ENCODE measurements at regions not wholly inside any gene's neighbourhood (a gene's known extent, or its start where the extent isn't known, plus 50 kb on each side); places are given as distances from the start of the nearest gene placed in this dataset.

DNA sequence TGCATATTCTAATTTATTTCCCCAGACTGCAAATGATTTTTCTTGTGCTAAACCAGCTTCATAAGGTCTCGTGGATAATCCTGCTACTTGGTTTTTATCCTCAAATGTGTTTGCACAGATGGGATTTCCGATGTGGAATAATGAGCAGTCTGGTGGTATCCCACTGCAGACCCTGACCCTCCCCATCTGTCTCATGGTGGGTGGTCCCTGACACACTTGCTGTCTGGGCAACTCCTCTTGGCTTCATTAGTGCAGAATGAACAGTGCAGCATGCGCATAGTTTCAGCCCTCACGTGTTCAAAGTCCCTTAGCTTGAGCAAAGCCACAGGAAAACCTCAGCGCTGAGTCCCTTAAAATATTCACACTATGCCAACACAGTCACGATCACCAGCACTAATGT, 996.5 kb downstream of the AACS start:
- H3K4me3 ChIP-seq (ENCODE audit: low read depth, low read length) = no peak overlapping the region
- H3K27me3 ChIP-seq (ENCODE audit: control insufficient read depth, insufficient read depth, low read length) = no peaks in the 10 kb centered on the region
- ChIA-PET CTCF (interaction anchor here (2.0 kb wide), 1 partner anchor 17 kb away, joined by 5 read pairs; no protein-coding TSS in a partner anchor), POLR2A (no interaction called here)
- TF ChIP-seq, protein P1, sequence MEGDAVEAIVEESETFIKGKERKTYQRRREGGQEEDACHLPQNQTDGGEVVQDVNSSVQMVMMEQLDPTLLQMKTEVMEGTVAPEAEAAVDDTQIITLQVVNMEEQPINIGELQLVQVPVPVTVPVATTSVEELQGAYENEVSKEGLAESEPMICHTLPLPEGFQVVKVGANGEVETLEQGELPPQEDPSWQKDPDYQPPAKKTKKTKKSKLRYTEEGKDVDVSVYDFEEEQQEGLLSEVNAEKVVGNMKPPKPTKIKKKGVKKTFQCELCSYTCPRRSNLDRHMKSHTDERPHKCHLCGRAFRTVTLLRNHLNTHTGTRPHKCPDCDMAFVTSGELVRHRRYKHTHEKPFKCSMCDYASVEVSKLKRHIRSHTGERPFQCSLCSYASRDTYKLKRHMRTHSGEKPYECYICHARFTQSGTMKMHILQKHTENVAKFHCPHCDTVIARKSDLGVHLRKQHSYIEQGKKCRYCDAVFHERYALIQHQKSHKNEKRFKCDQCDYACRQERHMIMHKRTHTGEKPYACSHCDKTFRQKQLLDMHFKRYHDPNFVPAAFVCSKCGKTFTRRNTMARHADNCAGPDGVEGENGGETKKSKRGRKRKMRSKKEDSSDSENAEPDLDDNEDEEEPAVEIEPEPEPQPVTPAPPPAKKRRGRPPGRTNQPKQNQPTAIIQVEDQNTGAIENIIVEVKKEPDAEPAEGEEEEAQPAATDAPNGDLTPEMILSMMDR (IDR thresholded peaks at IDR 0.05; ENCODE audit: insufficient read depth, low read depth, low read length) = no peak
- no peak for DNase-seq (ENCODE audit: low read depth)
- H3K36me3 ChIP-seq (ENCODE audit: control insufficient read depth, insufficient read depth, low read length) = no peaks in the 10 kb centered on the region

DNA sequence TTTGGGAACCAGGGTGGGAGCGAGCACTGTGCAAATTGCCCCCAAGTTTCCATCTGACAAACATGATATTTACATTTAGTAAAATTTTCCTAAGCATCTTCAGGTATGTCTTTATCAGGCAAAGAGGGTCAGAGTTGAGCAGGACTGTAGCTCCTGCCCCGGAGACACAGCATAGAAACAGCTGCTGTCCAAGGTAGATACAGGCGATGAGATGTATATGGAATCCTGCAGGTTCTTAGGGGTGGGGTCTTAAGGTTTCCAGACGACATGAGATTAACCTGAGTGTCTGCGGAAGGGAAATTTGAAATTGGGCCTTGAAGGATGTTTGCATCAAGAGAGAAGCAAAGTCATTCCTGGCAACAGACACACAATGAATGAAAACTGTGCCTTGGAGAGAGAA, 998.8 kb downstream of the AACS start:
- TF ChIP-seq, protein P1 (IDR thresholded peaks at IDR 0.05; ENCODE audit: insufficient read depth, low read depth, low read length) = no peak
- Histone ChIP-seq H3K27me3 (ENCODE audit: control insufficient read depth, insufficient read depth, low read length) (no peaks in the 10 kb centered on the region), H3K36me3 (ENCODE audit: control insufficient read depth, insufficient read depth, low read length) (no peaks in the 10 kb centered on the region), H3K4me3 (ENCODE audit: low read depth, low read length) (no peak overlapping the region)
- CTCF ChIA-PET = no interaction called here
- POLR2A ChIA-PET = no interaction called here
- DNase-seq (ENCODE audit: low read depth) = no peak

DNA sequence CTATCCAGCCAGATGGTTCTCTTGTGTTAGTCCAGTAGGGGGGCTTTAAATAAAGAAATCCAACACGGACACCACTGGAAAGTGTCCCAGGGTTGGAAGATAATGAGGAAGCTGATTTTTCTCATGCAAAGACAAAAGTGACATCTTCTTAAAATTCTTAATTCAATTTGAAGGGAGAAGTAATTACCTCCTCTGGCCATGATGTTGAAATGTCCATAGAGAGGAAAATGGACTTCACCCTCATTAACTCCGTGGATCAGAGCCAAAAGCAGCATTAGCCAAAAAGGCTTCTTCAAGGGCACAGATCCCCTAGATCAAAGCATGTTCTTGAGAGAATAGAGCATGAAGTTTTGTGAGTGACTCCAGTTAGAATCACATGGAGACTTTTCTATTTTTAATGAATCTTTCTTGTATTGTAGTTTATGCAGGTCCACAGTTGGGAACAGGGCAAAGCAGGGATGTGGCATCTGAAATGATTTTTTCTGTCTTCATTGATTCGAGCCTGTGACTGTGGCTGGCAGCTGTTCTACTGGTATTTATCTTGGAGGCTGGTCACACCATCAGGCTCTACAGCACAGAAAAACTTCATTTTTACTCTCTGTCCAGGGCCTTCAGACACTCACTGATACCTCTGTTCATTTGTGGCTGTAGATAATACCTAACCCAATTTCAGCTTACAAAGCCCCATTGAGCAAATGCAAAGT, 1002.5 kb downstream of the AACS start:
- H3K36me3 ChIP-seq (ENCODE audit: control insufficient read depth, insufficient read depth, low read length) = no peaks in the 10 kb centered on the region
- ChIA-PET POLR2A (no interaction called here), CTCF (interaction anchor here (1.3 kb wide), 1 partner anchor 303 kb away, joined by 4 read pairs; no protein-coding TSS in a partner anchor)
- TF ChIP-seq, protein P1 (IDR thresholded peaks at IDR 0.05; ENCODE audit: insufficient read depth, low read depth, low read length) = no peak
- no peak for DNase-seq (ENCODE audit: low read depth)
- no peaks in the 10 kb centered on the region for H3K27me3 ChIP-seq (ENCODE audit: control insufficient read depth, insufficient read depth, low read length)
- no peak overlapping the region for H3K4me3 ChIP-seq (ENCODE audit: low read depth, low read length)

DNA sequence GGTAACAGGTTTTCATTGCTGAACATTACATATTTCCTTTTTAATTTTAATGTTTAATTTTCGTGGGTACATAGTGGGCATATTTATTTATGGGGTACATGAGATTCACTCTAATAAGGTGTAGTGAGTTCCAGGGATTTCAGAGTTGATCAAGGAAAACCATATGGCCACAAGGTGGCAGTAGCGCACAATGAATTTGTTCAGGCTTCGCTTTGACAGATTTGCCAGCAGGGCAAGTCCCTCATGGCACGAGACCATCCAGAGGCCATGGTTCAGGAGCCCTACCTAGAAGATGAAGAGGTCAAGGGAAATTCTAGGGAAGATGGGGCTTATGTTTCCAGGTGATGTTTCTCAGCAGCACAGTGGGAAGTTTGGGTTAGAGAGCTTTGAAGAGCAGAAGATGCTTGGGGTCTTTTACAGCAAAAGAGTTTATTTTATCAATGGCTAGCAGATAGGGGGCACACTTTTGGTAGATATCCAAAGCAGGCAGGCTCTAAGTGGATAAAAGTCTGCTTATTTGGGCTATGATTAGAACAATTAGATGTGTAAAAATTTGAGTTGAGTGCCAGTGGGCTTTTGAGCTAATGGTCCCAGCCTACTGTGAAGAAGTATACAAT, 1004.4 kb downstream of the AACS start:
- TF ChIP-seq, protein P1 (IDR thresholded peaks at IDR 0.05; ENCODE audit: insufficient read depth, low read depth, low read length) = peak; percentile 37
- ChIA-PET POLR2A (no interaction called here), CTCF (interaction anchor here (0.5 kb wide), 1 partner anchor 14 kb away, joined by 3 read pairs; no protein-coding TSS in a partner anchor)

DNA sequence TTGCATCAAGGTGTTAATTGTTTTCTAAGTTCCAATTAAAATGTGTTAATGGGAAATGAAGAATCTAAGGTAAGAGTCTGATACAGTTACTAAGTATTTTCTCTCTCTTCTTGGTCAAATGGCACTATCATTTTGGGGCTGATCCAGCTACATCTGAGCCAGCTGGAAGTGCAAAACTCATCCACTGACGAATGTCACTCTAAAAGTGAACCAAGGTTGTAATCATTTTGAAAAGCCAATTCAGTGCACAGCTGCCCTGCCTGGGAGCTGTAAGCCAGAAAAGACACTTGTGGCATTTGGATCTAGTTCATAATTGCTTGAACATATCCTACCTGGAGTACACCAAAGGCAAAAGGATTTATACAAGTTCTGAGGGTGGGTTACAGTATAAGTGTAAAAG, 1011.3 kb downstream of the AACS start:
- TF ChIP-seq, protein P1 (IDR thresholded peaks at IDR 0.05; ENCODE audit: insufficient read depth, low read depth, low read length) = no peak
- Histone ChIP-seq H3K27me3 (ENCODE audit: control insufficient read depth, insufficient read depth, low read length) (no peaks in the 10 kb centered on the region), H3K36me3 (ENCODE audit: control insufficient read depth, insufficient read depth, low read length) (no peaks in the 10 kb centered on the region), H3K4me3 (ENCODE audit: low read depth, low read length) (no peak overlapping the region)
- ChIA-PET CTCF (no interaction called here), POLR2A (no interaction called here)
- DNase-seq (ENCODE audit: low read depth) = no peak

More for the DNA sequence above, 1004.4 kb downstream of the AACS start:
- no peaks in the 10 kb centered on the region for H3K27me3 ChIP-seq (ENCODE audit: control insufficient read depth, insufficient read depth, low read length)
- H3K4me3 ChIP-seq (ENCODE audit: low read depth, low read length) = no peak overlapping the region
- H3K36me3 ChIP-seq (ENCODE audit: control insufficient read depth, insufficient read depth, low read length) = no peaks in the 10 kb centered on the region
- DNase-seq (ENCODE audit: low read depth) = no peak
